ENCODE measurements at regions not wholly inside any gene's neighbourhood (a gene's known extent, or its start where the extent isn't known, plus 50 kb on each side); places are given as distances from the start of the nearest gene placed in this dataset.

- BruUV-seq (replicated peaks), result no TSS peak
- Histone ChIP-seq H3K27ac (ENCODE audit: low read length) (no peak overlapping the region), H3K4me3 (ENCODE audit: low read depth in 2 of 2, low read length in 2 of 2) (no peak overlapping the region), H3K9me3 (ENCODE audit: control insufficient read depth, insufficient read depth, low read depth, low read length) (no peaks in the 10 kb centered on the region), H3K36me3 (ENCODE audit: control insufficient read depth, insufficient read depth, low read length) (no peaks in the 10 kb centered on the region), H3K27me3 (ENCODE audit: control insufficient read depth, insufficient read depth, low read length) (no peaks in the 10 kb centered on the region), H3K4me1 (ENCODE audit: control insufficient read depth, insufficient read depth, low read length) (no peaks in the 10 kb centered on the region)
- TF ChIP-seq SIN3A (IDR thresholded peaks at IDR 0.05; ENCODE audit: borderline replicate concordance, insufficient read depth, low read depth, low read length) (no peak), POLR2AphosphoS5 (IDR thresholded peaks at IDR 0.05; ENCODE audit: low read depth, low read length) (no peak), CTCF (IDR thresholded peaks at IDR 0.05) (no peak), TCF7L2 (IDR thresholded peaks at IDR 0.05; ENCODE audit: low read depth, low read length) (no peak), REST (IDR thresholded peaks at IDR 0.05; ENCODE audit: insufficient read depth in 1 of 2, low read depth in 2 of 2, low read length in 1 of 2) (no peak)
- intact Hi-C loops (cut with micrococcal nuclease; ENCODE audit: unreplicated experiment) (no loop called here), in situ Hi-C loops (cut with HindIII; ENCODE audit: low pct_unique_long_range_greater_than_20kb, low sequenced_read_pairs) (no loop called here)
- DNase-seq (ENCODE audit: low read depth, low spot score), result no peak
- ChIA-PET POLR2A (no interaction called here), CTCF (no interaction called here)
- no peak for ATAC-seq
These were observed 762.2 kb upstream of the GCFC2 start for GRCh38 chr2:76472946-76473345.

GRCh38 chr2:76469066-76469465, 758.4 kb upstream of the GCFC2 start:
- POLR2A ChIA-PET, result no interaction called here

More at GRCh38 chr2:76469066-76469465, 758.4 kb upstream of the GCFC2 start:
- no peak for TF ChIP-seq REST (IDR thresholded peaks at IDR 0.05; ENCODE audit: insufficient read depth in 1 of 2, low read depth in 2 of 2, low read length in 1 of 2)
- no peak for TF ChIP-seq SIN3A (IDR thresholded peaks at IDR 0.05; ENCODE audit: borderline replicate concordance, insufficient read depth, low read depth, low read length)
- no peak for TF ChIP-seq TCF7L2 (IDR thresholded peaks at IDR 0.05; ENCODE audit: low read depth, low read length)
- no peak for TF ChIP-seq POLR2AphosphoS5 (IDR thresholded peaks at IDR 0.05; ENCODE audit: low read depth, low read length)
- TF ChIP-seq CTCF (IDR thresholded peaks at IDR 0.05), result no peak
- BruUV-seq (replicated peaks), result no TSS peak
- H3K4me3 ChIP-seq (ENCODE audit: low read depth in 2 of 2, low read length in 2 of 2), result no peak overlapping the region
- CTCF ChIA-PET, result no interaction called here
- no peak for DNase-seq (ENCODE audit: low read depth, low spot score)
- no peaks in the 10 kb centered on the region for H3K36me3 ChIP-seq (ENCODE audit: control insufficient read depth, insufficient read depth, low read length)
- in situ Hi-C loops (cut with HindIII; ENCODE audit: low pct_unique_long_range_greater_than_20kb, low sequenced_read_pairs), result no loop called here
- H3K27ac ChIP-seq (ENCODE audit: low read length), result no peak overlapping the region
- H3K4me1 ChIP-seq (ENCODE audit: control insufficient read depth, insufficient read depth, low read length), result no peaks in the 10 kb centered on the region
- intact Hi-C loops (cut with micrococcal nuclease; ENCODE audit: unreplicated experiment), result no loop called here
- no peak for ATAC-seq
- H3K9me3 ChIP-seq (ENCODE audit: control insufficient read depth, insufficient read depth, low read depth, low read length), result no peaks in the 10 kb centered on the region
- no peaks in the 10 kb centered on the region for H3K27me3 ChIP-seq (ENCODE audit: control insufficient read depth, insufficient read depth, low read length)

Measured in Panc1 (cell line).